ENCODE measurements at regions not wholly inside any gene's neighbourhood (a gene's known extent, or its start where the extent isn't known, plus 50 kb on each side); places are given as distances from the start of the nearest gene placed in this dataset.

DNA sequence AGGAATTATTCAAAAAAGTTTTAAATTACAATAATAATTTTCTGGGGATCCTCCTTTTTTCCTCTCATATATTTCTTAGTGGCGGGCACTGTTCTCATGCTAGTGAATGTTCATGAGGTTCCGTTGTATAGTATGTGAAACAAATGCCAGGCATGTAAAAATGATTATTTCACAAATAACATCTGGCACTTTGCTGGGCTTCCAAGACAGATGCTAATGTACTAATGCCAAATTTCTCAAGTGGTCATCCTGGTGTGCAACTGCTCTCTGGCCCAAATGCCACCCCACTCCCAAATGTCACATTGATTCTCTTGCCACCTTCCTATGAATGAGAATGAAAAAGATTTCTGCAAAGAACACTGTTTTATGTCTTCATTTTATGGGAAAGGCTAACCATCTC, 564.0 kb upstream of the GCFC2 start:
- WGBS, 2 experiments (ENCODE audit: insufficient coverage in 1 of 2, insufficient read length in 1 of 2) = 100% methylated on average over 1 of the region's 2 CpGs; no CpG with 5 or more reads in 1 of the 2 experiments
- DNase-seq = no peak
- H3K9me3 Mint-ChIP-seq = no peaks in the 10 kb centered on the region
- TF ChIP-seq, protein P1, sequence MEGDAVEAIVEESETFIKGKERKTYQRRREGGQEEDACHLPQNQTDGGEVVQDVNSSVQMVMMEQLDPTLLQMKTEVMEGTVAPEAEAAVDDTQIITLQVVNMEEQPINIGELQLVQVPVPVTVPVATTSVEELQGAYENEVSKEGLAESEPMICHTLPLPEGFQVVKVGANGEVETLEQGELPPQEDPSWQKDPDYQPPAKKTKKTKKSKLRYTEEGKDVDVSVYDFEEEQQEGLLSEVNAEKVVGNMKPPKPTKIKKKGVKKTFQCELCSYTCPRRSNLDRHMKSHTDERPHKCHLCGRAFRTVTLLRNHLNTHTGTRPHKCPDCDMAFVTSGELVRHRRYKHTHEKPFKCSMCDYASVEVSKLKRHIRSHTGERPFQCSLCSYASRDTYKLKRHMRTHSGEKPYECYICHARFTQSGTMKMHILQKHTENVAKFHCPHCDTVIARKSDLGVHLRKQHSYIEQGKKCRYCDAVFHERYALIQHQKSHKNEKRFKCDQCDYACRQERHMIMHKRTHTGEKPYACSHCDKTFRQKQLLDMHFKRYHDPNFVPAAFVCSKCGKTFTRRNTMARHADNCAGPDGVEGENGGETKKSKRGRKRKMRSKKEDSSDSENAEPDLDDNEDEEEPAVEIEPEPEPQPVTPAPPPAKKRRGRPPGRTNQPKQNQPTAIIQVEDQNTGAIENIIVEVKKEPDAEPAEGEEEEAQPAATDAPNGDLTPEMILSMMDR (conservative IDR thresholded peaks at IDR 0.05) = no peak
- Histone ChIP-seq H3K9ac (ENCODE audit: extremely low read depth, low read length, poor library complexity, severe bottlenecking) (no peak overlapping the region), H3K4me3 (ENCODE audit: low read length) (no peak overlapping the region), H3K27ac (ENCODE audit: low read depth, low read length) (no peak overlapping the region), H3K9me3 (ENCODE audit: control insufficient read depth, low read length) (no peaks in the 10 kb centered on the region), H3K36me3 (ENCODE audit: control insufficient read depth, insufficient read depth, low read length) (no peaks in the 10 kb centered on the region), H3K27me3 (ENCODE audit: control insufficient read depth, insufficient read depth, low read length, poor library complexity, severe bottlenecking) (no peaks in the 10 kb centered on the region), H3K4me1 (ENCODE audit: control insufficient read depth, insufficient read depth, low read length) (no peaks in the 10 kb centered on the region)
- H3K4me1 Mint-ChIP-seq = peaks cover 10% of the 10 kb centered on the region
- H3K27ac Mint-ChIP-seq = no peak overlapping the region
- no peaks in the 10 kb centered on the region for H3K36me3 Mint-ChIP-seq (ENCODE audit: low read depth)
- H3K27me3 Mint-ChIP-seq (ENCODE audit: insufficient read depth) = no peaks in the 10 kb centered on the region
- H3K4me3 Mint-ChIP-seq = no peak overlapping the region

DNA sequence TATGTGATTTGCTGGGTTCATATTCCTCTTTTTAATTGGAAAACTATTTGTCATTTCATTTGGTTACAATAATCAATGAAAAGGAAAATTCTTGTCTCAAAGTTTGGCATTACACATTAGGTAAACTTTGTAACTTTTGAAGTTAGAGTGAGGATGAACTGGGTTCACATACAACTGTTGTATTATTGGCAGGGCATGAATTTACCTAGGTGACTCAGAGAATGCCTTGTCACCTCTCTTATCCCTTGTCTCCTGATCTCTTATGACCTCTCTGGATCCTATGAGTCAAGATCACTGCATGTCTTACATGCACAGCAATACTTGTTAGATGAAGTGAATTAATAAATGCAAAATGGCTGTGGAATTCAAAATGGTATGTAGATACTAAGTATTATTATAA, 563.4 kb upstream of the GCFC2 start:
- Mint-ChIP-seq H3K36me3 (ENCODE audit: low read depth) (no peaks in the 10 kb centered on the region), H3K9me3 (no peaks in the 10 kb centered on the region), H3K27me3 (ENCODE audit: insufficient read depth) (no peaks in the 10 kb centered on the region), H3K4me1 (peaks cover 10% of the 10 kb centered on the region), H3K4me3 (no peak overlapping the region), H3K27ac (no peak overlapping the region)
- H3K9me3 ChIP-seq (ENCODE audit: control insufficient read depth, low read length) = no peaks in the 10 kb centered on the region
- no peak for DNase-seq
- TF ChIP-seq, protein P1 (conservative IDR thresholded peaks at IDR 0.05) = no peak
- no peaks in the 10 kb centered on the region for H3K4me1 ChIP-seq (ENCODE audit: control insufficient read depth, insufficient read depth, low read length)
- no peak overlapping the region for H3K9ac ChIP-seq (ENCODE audit: extremely low read depth, low read length, poor library complexity, severe bottlenecking)
- H3K36me3 ChIP-seq (ENCODE audit: control insufficient read depth, insufficient read depth, low read length) = no peaks in the 10 kb centered on the region
- no peaks in the 10 kb centered on the region for H3K27me3 ChIP-seq (ENCODE audit: control insufficient read depth, insufficient read depth, low read length, poor library complexity, severe bottlenecking)
- no peak overlapping the region for H3K27ac ChIP-seq (ENCODE audit: low read depth, low read length)
- no peak overlapping the region for H3K4me3 ChIP-seq (ENCODE audit: low read length)

DNA sequence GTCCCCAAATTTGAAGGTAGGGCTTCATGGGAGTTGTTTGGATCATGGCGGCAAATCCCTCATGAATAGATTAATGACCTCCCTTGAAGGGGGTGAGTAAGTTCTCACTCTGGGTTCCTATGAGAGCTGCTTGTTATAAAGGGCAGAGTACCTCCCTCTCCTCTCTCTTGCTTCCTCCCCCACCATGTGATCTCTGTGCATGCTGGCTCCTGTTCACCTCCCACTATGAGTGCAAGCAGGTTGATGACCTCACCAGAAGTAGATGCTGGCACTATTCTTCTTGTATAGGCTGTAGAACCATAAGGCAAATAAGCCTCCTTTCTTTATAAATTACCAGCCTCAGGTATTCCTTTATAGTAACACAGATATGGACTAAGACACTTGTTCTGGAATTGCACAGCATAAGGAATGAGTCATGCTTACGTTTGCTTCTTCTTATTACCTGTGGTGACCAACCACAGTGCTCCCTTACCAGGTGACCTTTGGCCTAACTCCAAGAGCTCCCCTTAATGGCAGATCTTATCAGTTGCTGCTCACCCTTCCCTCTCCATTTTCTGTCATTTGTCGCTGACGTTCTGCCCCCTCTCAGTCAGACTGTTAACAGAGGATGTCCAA, 559.5 kb upstream of the GCFC2 start:
- Mint-ChIP-seq H3K36me3 (ENCODE audit: low read depth) (no peaks in the 10 kb centered on the region), H3K27me3 (ENCODE audit: insufficient read depth) (no peaks in the 10 kb centered on the region), H3K27ac (no peak overlapping the region), H3K4me3 (no peak overlapping the region), H3K9me3 (no peaks in the 10 kb centered on the region), H3K4me1 (peaks cover 16% of the 10 kb centered on the region)
- H3K9ac ChIP-seq (ENCODE audit: extremely low read depth, low read length, poor library complexity, severe bottlenecking) = no peak overlapping the region
- WGBS, 2 experiments (ENCODE audit: insufficient coverage in 1 of 2, insufficient read length in 1 of 2) = 94 to 100% methylated on average over 1 to 4 of the region's 4 CpGs
- H3K36me3 ChIP-seq (ENCODE audit: control insufficient read depth, insufficient read depth, low read length) = no peaks in the 10 kb centered on the region
- no peak overlapping the region for H3K27ac ChIP-seq (ENCODE audit: low read depth, low read length)
- TF ChIP-seq, protein P1 (conservative IDR thresholded peaks at IDR 0.05) = no peak
- H3K9me3 ChIP-seq (ENCODE audit: control insufficient read depth, low read length) = no peaks in the 10 kb centered on the region
- H3K27me3 ChIP-seq (ENCODE audit: control insufficient read depth, insufficient read depth, low read length, poor library complexity, severe bottlenecking) = no peaks in the 10 kb centered on the region
- DNase-seq = no peak
- no peak overlapping the region for H3K4me3 ChIP-seq (ENCODE audit: low read length)
- peaks cover 10% of the 10 kb centered on the region for H3K4me1 ChIP-seq (ENCODE audit: control insufficient read depth, insufficient read depth, low read length)
